K562 (cell line): ENCODE measurements at regions not wholly inside any gene's neighbourhood (a gene's known extent, or its start where the extent isn't known, plus 50 kb on each side); places are given as distances from the start of the nearest gene placed in this dataset.
A peak's percentile ranks its signal among the peaks of the same experiment; 100 is the strongest.

Experiments
- ARNT ChIP-seq, 2 experiments: fragments of 450-650 bp; IDR thresholded peaks; 2 replicates each; pipeline ENCODE4 v1.6.1; 2016; ENCODE audit warnings: mild to moderate bottlenecking in 1 of 2
- ELF2 ChIP-seq: fragments of 250-450 bp; sonication (Bioruptor Pico); IDR thresholded peaks from 2 replicates; pipeline ENCODE4 v1.5.0; 2021; ENCODE audit warnings: mild to moderate bottlenecking
- EWSR1 ChIP-seq: fragments of 450-650 bp; IDR thresholded peaks from 2 replicates; pipeline ENCODE4 v1.6.1; 2018; ENCODE audit warnings: borderline replicate concordance, mild to moderate bottlenecking, low read depth, moderate library complexity; ENCODE audit not compliant: partially characterized antibody
- GABPA ChIP-seq: fragments of 200-800 bp; sonication (Bioruptor generic); conservative IDR thresholded peaks from 2 replicates; pipeline ENCODE4 v1.6.1; 2016; ENCODE audit warnings: low read depth, missing genetic modification characterization, missing compliant biosample characterization
- HNRNPK ChIP-seq: fragments of 200-400 bp; formaldehyde crosslinking; IDR thresholded peaks from one replicate; pipeline ENCODE4 v1.6.1; 2018; ENCODE audit warnings: mild to moderate bottlenecking, low read depth, low read length; ENCODE audit not compliant: poor library complexity, severe bottlenecking
- HSF4 ChIP-seq: fragments of 250-450 bp; sonication (Bioruptor Pico); IDR thresholded peaks from 2 replicates; pipeline ENCODE4 v2.1.2; 2022; ENCODE audit warnings: mild to moderate bottlenecking, moderate library complexity, borderline replicate concordance
- ILF3 ChIP-seq: fragments of 450-650 bp; IDR thresholded peaks from 2 replicates; pipeline ENCODE4 v1.6.1; 2018; ENCODE audit warnings: antibody characterized with exemption, mild to moderate bottlenecking, moderate library complexity, borderline replicate concordance
- MEIS2 ChIP-seq: fragments of 450-650 bp; IDR thresholded peaks from 2 replicates; pipeline ENCODE4 v1.6.1; 2014; ENCODE audit warnings: mild to moderate bottlenecking; ENCODE audit not compliant: partially characterized antibody
- PHF21A ChIP-seq: fragments of 450-650 bp; IDR thresholded peaks from 2 replicates; pipeline ENCODE4 v1.6.1; 2017; ENCODE audit warnings: low read depth, borderline replicate concordance
- PML ChIP-seq: IDR thresholded peaks from 2 replicates; pipeline ENCODE4 v1.6.1; 2012; ENCODE audit warnings: low read length, inconsistent platforms
- RCOR1 ChIP-seq, 2 experiments: IDR thresholded peaks; 2 replicates each; pipeline ENCODE4 v1.6.1; 2012; ENCODE audit warnings: low read depth in 2 of 2, low read length in 2 of 2, borderline replicate concordance in 1 of 2, improper control_type of control experiment in 1 of 2
- RFX1 ChIP-seq: fragments of 450-650 bp; IDR thresholded peaks from 2 replicates; pipeline ENCODE4 v1.6.1; 2016; ENCODE audit warnings: mild to moderate bottlenecking, moderate library complexity
- TFAM ChIP-seq: fragments of 250-450 bp; sonication (Bioruptor Pico); conservative IDR thresholded peaks from 2 replicates; pipeline ENCODE4 v1.5.0; 2021; ENCODE audit warnings: mild to moderate bottlenecking, moderate library complexity
- TRIM24 ChIP-seq, 2 experiments: fragments of 450-650 bp; IDR thresholded peaks; 2 replicates each; pipeline ENCODE4 v1.6.1; 2016
- ZFX ChIP-seq: sonication (generic); formaldehyde crosslinking; IDR thresholded peaks from 2 replicates; pipeline ENCODE4 v1.8.0; 2022; ENCODE audit warnings: mild to moderate bottlenecking, missing genetic modification reagents, moderate library complexity
- ZKSCAN1 ChIP-seq: fragments of 150-350 bp; IDR thresholded peaks from 2 replicates; pipeline ENCODE4 v1.6.1; 2016; ENCODE audit warnings: low read depth, low read length
- ZNF263 ChIP-seq: sonication (generic); formaldehyde crosslinking; IDR thresholded peaks from 2 replicates; pipeline ENCODE4 v1.8.0; 2022; ENCODE audit warnings: mild to moderate bottlenecking, missing genetic modification reagents, borderline replicate concordance
- ZNF589 ChIP-seq: fragments of 200-800 bp; sonication (Bioruptor generic); IDR thresholded peaks from 2 replicates; pipeline ENCODE4 v1.6.1; 2016; ENCODE audit warnings: low read depth, missing genetic modification characterization, missing compliant biosample characterization
- ZNF75A ChIP-seq: fragments of 450-650 bp; formaldehyde crosslinking; IDR thresholded peaks from 2 replicates; pipeline ENCODE4 v1.4.0; 2020; ENCODE audit warnings: mild to moderate bottlenecking
- TF ChIP-seq, protein P1 (sequence below): fragments of 450-650 bp; IDR thresholded peaks from 2 replicates; pipeline ENCODE4 v1.6.1; 2017; ENCODE audit warnings: antibody characterized with exemption
- TF ChIP-seq, protein P2 (sequence below): fragments of 250-450 bp; sonication (Bioruptor Pico); IDR thresholded peaks from 2 replicates; pipeline ENCODE4 v1.5.0; 2020; ENCODE audit warnings: mild to moderate bottlenecking
- TF ChIP-seq, protein P3 (sequence below), 2 experiments: fragments of 450-650 bp; conservative IDR thresholded peaks; 2 replicates each; pipeline ENCODE4 v1.6.1; 2017; ENCODE audit warnings: mild to moderate bottlenecking in 2 of 2, moderate library complexity in 2 of 2
- TF ChIP-seq, protein P4 (sequence below): fragments of 250-450 bp; sonication (Bioruptor Pico); IDR thresholded peaks from 2 replicates; pipeline ENCODE4 v1.4.0; 2020

DNA sequence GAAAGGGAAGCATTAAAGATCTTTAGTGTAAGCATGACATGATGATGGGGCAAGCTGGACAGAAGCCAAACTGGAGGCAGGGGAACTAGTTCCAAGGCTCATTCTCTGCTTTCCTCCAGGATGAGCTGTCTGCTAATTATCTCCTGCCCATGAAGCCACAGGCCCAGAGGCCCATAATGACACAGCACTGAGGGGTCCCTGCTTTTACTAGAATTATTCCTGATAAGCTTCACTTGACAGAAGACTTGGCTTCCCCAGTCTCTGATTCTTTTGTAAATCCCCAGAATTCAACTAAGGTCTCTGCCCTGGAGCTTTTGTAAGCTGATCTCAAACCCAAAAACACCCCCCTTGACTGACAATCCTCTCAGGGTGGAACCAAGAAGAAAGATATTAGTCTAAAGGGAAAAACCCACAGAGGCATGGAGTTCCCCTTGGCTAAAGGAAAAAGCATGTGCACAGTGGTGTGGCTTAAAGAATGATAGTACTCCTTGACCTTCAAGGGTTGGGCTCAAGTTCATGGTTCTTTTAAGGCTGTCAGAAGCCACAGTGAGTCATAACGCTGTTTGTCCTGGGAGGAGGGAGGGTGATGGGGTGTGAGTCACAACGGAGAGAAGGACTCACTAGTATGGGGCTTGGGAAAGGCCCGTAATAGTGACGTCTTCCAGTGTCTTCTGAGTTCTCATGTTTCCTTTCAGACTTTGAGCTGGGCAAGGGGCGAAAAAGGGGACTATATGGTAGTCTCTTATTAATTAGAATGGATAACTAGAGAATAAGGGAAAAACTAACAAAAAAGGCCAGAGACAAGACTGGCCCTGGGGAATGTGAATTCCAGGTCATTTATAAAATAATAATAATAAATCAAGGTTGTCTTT lies 146.0 kb upstream of the CPEB2 start (continued):
- TF ChIP-seq, protein P1, sequence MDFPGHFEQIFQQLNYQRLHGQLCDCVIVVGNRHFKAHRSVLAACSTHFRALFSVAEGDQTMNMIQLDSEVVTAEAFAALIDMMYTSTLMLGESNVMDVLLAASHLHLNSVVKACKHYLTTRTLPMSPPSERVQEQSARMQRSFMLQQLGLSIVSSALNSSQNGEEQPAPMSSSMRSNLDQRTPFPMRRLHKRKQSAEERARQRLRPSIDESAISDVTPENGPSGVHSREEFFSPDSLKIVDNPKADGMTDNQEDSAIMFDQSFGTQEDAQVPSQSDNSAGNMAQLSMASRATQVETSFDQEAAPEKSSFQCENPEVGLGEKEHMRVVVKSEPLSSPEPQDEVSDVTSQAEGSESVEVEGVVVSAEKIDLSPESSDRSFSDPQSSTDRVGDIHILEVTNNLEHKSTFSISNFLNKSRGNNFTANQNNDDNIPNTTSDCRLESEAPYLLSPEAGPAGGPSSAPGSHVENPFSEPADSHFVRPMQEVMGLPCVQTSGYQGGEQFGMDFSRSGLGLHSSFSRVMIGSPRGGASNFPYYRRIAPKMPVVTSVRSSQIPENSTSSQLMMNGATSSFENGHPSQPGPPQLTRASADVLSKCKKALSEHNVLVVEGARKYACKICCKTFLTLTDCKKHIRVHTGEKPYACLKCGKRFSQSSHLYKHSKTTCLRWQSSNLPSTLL, result no peak
- no peak for TF ChIP-seq PHF21A
- TF ChIP-seq ILF3, result no peak
- no peak for TF ChIP-seq RCOR1 (IDR thresholded peaks at IDR 0.05; ENCODE audit: borderline replicate concordance in 1 of 2, low read depth in 2 of 2, low read length in 2 of 2)
- TF ChIP-seq ZNF75A (CRISPR knock-in tag), result no peak
- TF ChIP-seq, protein P2, sequence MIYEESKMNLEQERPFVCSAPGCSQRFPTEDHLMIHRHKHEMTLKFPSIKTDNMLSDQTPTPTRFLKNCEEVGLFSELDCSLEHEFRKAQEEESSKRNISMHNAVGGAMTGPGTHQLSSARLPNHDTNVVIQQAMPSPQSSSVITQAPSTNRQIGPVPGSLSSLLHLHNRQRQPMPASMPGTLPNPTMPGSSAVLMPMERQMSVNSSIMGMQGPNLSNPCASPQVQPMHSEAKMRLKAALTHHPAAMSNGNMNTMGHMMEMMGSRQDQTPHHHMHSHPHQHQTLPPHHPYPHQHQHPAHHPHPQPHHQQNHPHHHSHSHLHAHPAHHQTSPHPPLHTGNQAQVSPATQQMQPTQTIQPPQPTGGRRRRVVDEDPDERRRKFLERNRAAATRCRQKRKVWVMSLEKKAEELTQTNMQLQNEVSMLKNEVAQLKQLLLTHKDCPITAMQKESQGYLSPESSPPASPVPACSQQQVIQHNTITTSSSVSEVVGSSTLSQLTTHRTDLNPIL, result no peak
- peak; percentile 36 for TF ChIP-seq MEIS2
- TF ChIP-seq ARNT (IDR thresholded peaks at IDR 0.05), result peak in 1 of 2 experiments; percentile 28; a peak in 1 of 4 replicates
- no peak for TF ChIP-seq ZKSCAN1
- no peak for TF ChIP-seq RFX1
- TF ChIP-seq EWSR1, result no peak
- TF ChIP-seq ZNF589 (CRISPR knock-in tag), result no peak
- TF ChIP-seq HSF4 (CRISPR knock-in tag), result no peak
- TF ChIP-seq HNRNPK, result no peak
- TF ChIP-seq ZNF263 (CRISPR knock-in tag), result no peak
- TF ChIP-seq ELF2 (CRISPR knock-in tag), result no peak
- no peak; the same call in none of the 2 replicates for TF ChIP-seq GABPA (tag)
- TF ChIP-seq, protein P3, sequence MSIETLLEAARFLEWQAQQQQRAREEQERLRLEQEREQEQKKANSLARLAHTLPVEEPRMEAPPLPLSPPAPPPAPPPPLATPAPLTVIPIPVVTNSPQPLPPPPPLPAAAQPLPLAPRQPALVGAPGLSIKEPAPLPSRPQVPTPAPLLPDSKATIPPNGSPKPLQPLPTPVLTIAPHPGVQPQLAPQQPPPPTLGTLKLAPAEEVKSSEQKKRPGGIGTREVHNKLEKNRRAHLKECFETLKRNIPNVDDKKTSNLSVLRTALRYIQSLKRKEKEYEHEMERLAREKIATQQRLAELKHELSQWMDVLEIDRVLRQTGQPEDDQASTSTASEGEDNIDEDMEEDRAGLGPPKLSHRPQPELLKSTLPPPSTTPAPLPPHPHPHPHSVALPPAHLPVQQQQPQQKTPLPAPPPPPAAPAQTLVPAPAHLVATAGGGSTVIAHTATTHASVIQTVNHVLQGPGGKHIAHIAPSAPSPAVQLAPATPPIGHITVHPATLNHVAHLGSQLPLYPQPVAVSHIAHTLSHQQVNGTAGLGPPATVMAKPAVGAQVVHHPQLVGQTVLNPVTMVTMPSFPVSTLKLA (conservative IDR thresholded peaks at IDR 0.05), result peak in 1 of 2 experiments; percentile 39; a peak in 1 of 4 replicates
- TF ChIP-seq TRIM24 (IDR thresholded peaks at IDR 0.05), result peak in 1 of 2 experiments; percentile 52; a peak in 2 of 4 replicates
- no peak for TF ChIP-seq PML
- TF ChIP-seq ZFX (CRISPR knock-in tag), result no peak
- TF ChIP-seq, protein P4, sequence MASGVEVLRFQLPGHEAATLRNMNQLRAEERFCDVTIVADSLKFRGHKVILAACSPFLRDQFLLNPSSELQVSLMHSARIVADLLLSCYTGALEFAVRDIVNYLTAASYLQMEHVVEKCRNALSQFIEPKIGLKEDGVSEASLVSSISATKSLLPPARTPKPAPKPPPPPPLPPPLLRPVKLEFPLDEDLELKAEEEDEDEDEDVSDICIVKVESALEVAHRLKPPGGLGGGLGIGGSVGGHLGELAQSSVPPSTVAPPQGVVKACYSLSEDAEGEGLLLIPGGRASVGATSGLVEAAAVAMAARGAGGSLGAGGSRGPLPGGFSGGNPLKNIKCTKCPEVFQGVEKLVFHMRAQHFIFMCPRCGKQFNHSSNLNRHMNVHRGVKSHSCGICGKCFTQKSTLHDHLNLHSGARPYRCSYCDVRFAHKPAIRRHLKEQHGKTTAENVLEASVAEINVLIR (CRISPR knock-in tag), result peak; percentile 35
- no peak for TF ChIP-seq TFAM (CRISPR knock-in tag)
